T-cell (primary cell): ENCODE measurements at regions not wholly inside any gene's neighbourhood (a gene's known extent, or its start where the extent isn't known, plus 50 kb on each side); places are given as distances from the start of the nearest gene placed in this dataset.

ENCODE experiments used
- ATAC-seq, 4 experiments: fragments of 200-7000 bp in 3 of 4; fragments of 150-1000 bp in 1 of 4; cut with Tn5 transposase; replicated peaks in 1 of 4; 1 replicate in 3 of 4; 2 replicates in 1 of 4; pipeline ENCODE4 v1.10.0; 2021; ENCODE audit warnings: moderate library complexity in 3 of 4, mild to moderate bottlenecking in 2 of 4, moderate number of reproducible peaks in 1 of 4
- CTCF ChIA-PET, 2 donors: fragments of 300-600 bp; sonication (Branson Sonifier 250); formaldehyde crosslinking; loops; one replicate each; lab custom pipeline; 2022; ENCODE audit warnings: antibody characterized with exemption in 2 of 2; lab: Charles Lee
- POLR2A ChIA-PET, 2 donors: fragments of 300-600 bp; sonication (Branson Sonifier 250); formaldehyde crosslinking; loops; one replicate each; lab custom pipeline; 2022; ENCODE audit warnings: antibody characterized with exemption in 2 of 2; lab: Charles Lee
- DNase-seq, 35 experiments: peaks; one replicate each; pipeline versions ENCODE4 v3.0.0 to v3.0.0-alpha.2; 2013 to 2023
- H3K27ac ChIP-seq: one replicate; pipeline ENCODE4 v1.5.1; 2013; ENCODE audit warnings: low read length
- H3K27me3 ChIP-seq, 2 experiments: replicated peaks in 1 of 2; 1 replicate in 1 of 2; 2 replicates in 1 of 2; pipeline versions ENCODE4 v1.6.1 to v1.7.0; 2013; ENCODE audit warnings: low read length in 1 of 2, mixed read lengths in 1 of 2; ENCODE audit not compliant: control insufficient read depth in 2 of 2, insufficient read depth in 2 of 2; ENCODE audit errors: extremely low read depth in 1 of 2
- H3K36me3 ChIP-seq, 2 donors: 1 replicate in 1 of 2; 2 replicates in 1 of 2; pipeline versions ENCODE4 v1.6.1 to v1.7.0; 2013; ENCODE audit warnings: low read length in 1 of 2; ENCODE audit not compliant: control insufficient read depth in 2 of 2, insufficient read depth in 1 of 2; ENCODE audit errors: extremely low read depth in 1 of 2
- H3K4me1 ChIP-seq, 2 experiments: 1 replicate in 1 of 2; 2 replicates in 1 of 2; pipeline versions ENCODE4 v1.6.1 to v1.7.0; 2013; ENCODE audit warnings: low read length in 2 of 2, mixed read lengths in 1 of 2; ENCODE audit not compliant: insufficient read depth in 2 of 2, control insufficient read depth in 1 of 2; ENCODE audit errors: extremely low read depth in 1 of 2
- H3K4me3 ChIP-seq, 2 donors: 1 replicate in 1 of 2; 2 replicates in 1 of 2; pipeline versions ENCODE4 v1.5.1 to v1.7.0; 2013; ENCODE audit warnings: mild to moderate bottlenecking in 2 of 2, low read length in 1 of 2, moderate library complexity in 1 of 2; ENCODE audit not compliant: control insufficient read depth in 1 of 2; ENCODE audit errors: extremely low read depth in 1 of 2
- H3K9me3 ChIP-seq: 2 replicates; pipeline ENCODE4 v1.7.0; 2013
- H3K27ac Mint-ChIP-seq, 2 donors: one replicate each; pipeline ENCODE4 v1.8.0; 2020 to 2021; ENCODE audit warnings: mild to moderate bottlenecking in 2 of 2, mixed read lengths in 2 of 2
- H3K27me3 Mint-ChIP-seq, 2 donors: one replicate each; pipeline ENCODE4 v1.8.0; 2021 to 2022; ENCODE audit warnings: mixed read lengths in 2 of 2
- H3K36me3 Mint-ChIP-seq: one replicate; pipeline ENCODE4 v1.8.0; 2021; ENCODE audit warnings: mixed read lengths
- H3K4me1 Mint-ChIP-seq, 3 donors: one replicate each; pipeline ENCODE4 v1.8.0; 2020 to 2022; ENCODE audit warnings: mixed read lengths in 3 of 3, mild to moderate bottlenecking in 1 of 3
- H3K4me3 Mint-ChIP-seq, 3 donors: one replicate each; pipeline ENCODE4 v1.8.0; 2020 to 2022; ENCODE audit warnings: mild to moderate bottlenecking in 3 of 3, mixed read lengths in 3 of 3, moderate library complexity in 3 of 3
- H3K9me3 Mint-ChIP-seq, 3 donors: one replicate each; pipeline ENCODE4 v1.8.0; 2020 to 2022; ENCODE audit warnings: mixed read lengths in 3 of 3
- WGBS: methylation state at CpG from one replicate; pipeline ENCODE4 v1.1.5; 2013; ENCODE audit warnings: missing lambda C conversion rate; ENCODE audit not compliant: insufficient coverage; 5-methylcytosine and 5-hydroxymethylcytosine counted together

- WGBS = 100% methylated on average over 1 of the region's 1 CpG
- no peak overlapping the region for H3K27ac ChIP-seq
- H3K4me3 ChIP-seq = no peak overlapping the region
- POLR2A ChIA-PET = no interaction called here
- CTCF ChIA-PET = no interaction called here
- peaks cover 0 to 4% (median 1%) of the 10 kb centered on the region in 3 donors for H3K9me3 Mint-ChIP-seq
- H3K27me3 Mint-ChIP-seq = no peaks in the 10 kb centered on the region
- H3K27me3 ChIP-seq = no peaks in the 10 kb centered on the region
- no peak for DNase-seq
- H3K36me3 Mint-ChIP-seq = no peaks in the 10 kb centered on the region
- no peak overlapping the region for H3K4me3 Mint-ChIP-seq
- H3K4me1 Mint-ChIP-seq = no peaks in the 10 kb centered on the region
- H3K36me3 ChIP-seq = no peaks in the 10 kb centered on the region
- ATAC-seq = no peak
- H3K9me3 ChIP-seq = no peaks in the 10 kb centered on the region
- no peaks in the 10 kb centered on the region for H3K4me1 ChIP-seq
- H3K27ac Mint-ChIP-seq = no peak overlapping the region
These were observed 69.4 kb downstream of the SCG2 start for GRCh38 chr2:223532712-223533111.

- POLR2A ChIA-PET = no interaction called here
- no peak overlapping the region for H3K27ac Mint-ChIP-seq
- Histone ChIP-seq H3K9me3 (no peaks in the 10 kb centered on the region), H3K4me3 (no peak overlapping the region), H3K27ac (no peak overlapping the region), H3K4me1 (no peaks in the 10 kb centered on the region), H3K36me3 (no peaks in the 10 kb centered on the region), H3K27me3 (no peaks in the 10 kb centered on the region)
- WGBS = 32% methylated on average over 2 of the region's 2 CpGs
- H3K27me3 Mint-ChIP-seq = peaks cover 0 to 7% of the 10 kb centered on the region in 2 donors
- no peaks in the 10 kb centered on the region for H3K4me1 Mint-ChIP-seq
- ATAC-seq (no peak), DNase-seq (no peak)
- CTCF ChIA-PET = no interaction called here
- no peaks in the 10 kb centered on the region for H3K36me3 Mint-ChIP-seq
- peaks cover 0 to 4% (median 0%) of the 10 kb centered on the region in 3 donors for H3K9me3 Mint-ChIP-seq
- H3K4me3 Mint-ChIP-seq = no peak overlapping the region
These were observed 65.6 kb downstream of the SCG2 start for GRCh38 chr2:223536546-223536945.

- WGBS = no CpG with 5 or more reads among the region's 1 CpG
- Histone ChIP-seq H3K9me3 (no peaks in the 10 kb centered on the region), H3K4me3 (no peak overlapping the region), H3K36me3 (no peaks in the 10 kb centered on the region), H3K27me3 (no peaks in the 10 kb centered on the region), H3K27ac (no peak overlapping the region), H3K4me1 (no peaks in the 10 kb centered on the region)
- no peak for DNase-seq
- ATAC-seq = no peak
- CTCF ChIA-PET = no interaction called here
- no peaks in the 10 kb centered on the region for H3K36me3 Mint-ChIP-seq
- no peak overlapping the region for H3K27ac Mint-ChIP-seq
- peaks cover 0 to 7% of the 10 kb centered on the region in 2 donors for H3K27me3 Mint-ChIP-seq
- no peak overlapping the region for H3K4me3 Mint-ChIP-seq
- peaks cover 0 to 4% (median 0%) of the 10 kb centered on the region in 3 donors for H3K9me3 Mint-ChIP-seq
- no peaks in the 10 kb centered on the region for H3K4me1 Mint-ChIP-seq
- POLR2A ChIA-PET = no interaction called here
These were observed 65.0 kb downstream of the SCG2 start for GRCh38 chr2:223537115-223537514.

GRCh38 chr2:223537651-223538601, 64.2 kb downstream of the SCG2 start:
- no peak for DNase-seq
- WGBS = 50% methylated on average over 1 of the region's 5 CpGs
- H3K4me3 Mint-ChIP-seq = no peak overlapping the region
- Histone ChIP-seq H3K36me3 (no peaks in the 10 kb centered on the region), H3K27ac (no peak overlapping the region), H3K4me3 (no peak overlapping the region), H3K27me3 (no peaks in the 10 kb centered on the region), H3K9me3 (no peaks in the 10 kb centered on the region), H3K4me1 (no peaks in the 10 kb centered on the region)
- no peaks in the 10 kb centered on the region for H3K4me1 Mint-ChIP-seq
- no peak overlapping the region for H3K27ac Mint-ChIP-seq
- ChIA-PET CTCF (no interaction called here), POLR2A (no interaction called here)
- H3K9me3 Mint-ChIP-seq = no peaks in the 10 kb centered on the region
- peaks cover 0 to 7% of the 10 kb centered on the region in 2 donors for H3K27me3 Mint-ChIP-seq
- ATAC-seq = no peak
- H3K36me3 Mint-ChIP-seq = no peaks in the 10 kb centered on the region

GRCh38 chr2:223538920-223539440, 63.2 kb downstream of the SCG2 start:
- Mint-ChIP-seq H3K9me3 (no peaks in the 10 kb centered on the region), H3K4me3 (no peak overlapping the region), H3K27me3 (peaks cover 0 to 7% of the 10 kb centered on the region in 2 donors), H3K4me1 (no peaks in the 10 kb centered on the region), H3K36me3 (no peaks in the 10 kb centered on the region), H3K27ac (no peak overlapping the region)
- Histone ChIP-seq H3K4me3 (no peak overlapping the region), H3K4me1 (no peaks in the 10 kb centered on the region), H3K36me3 (no peaks in the 10 kb centered on the region), H3K27ac (no peak overlapping the region), H3K27me3 (no peaks in the 10 kb centered on the region), H3K9me3 (no peaks in the 10 kb centered on the region)
- CTCF ChIA-PET = no interaction called here
- DNase-seq (no peak), ATAC-seq (no peak)
- POLR2A ChIA-PET = no interaction called here
- 80% methylated on average over 3 of the region's 8 CpGs for WGBS

GRCh38 chr2:223541546-223541945, 60.6 kb downstream of the SCG2 start:
- H3K9me3 Mint-ChIP-seq = no peaks in the 10 kb centered on the region
- Histone ChIP-seq H3K27me3 (no peaks in the 10 kb centered on the region), H3K36me3 (no peaks in the 10 kb centered on the region), H3K27ac (no peak overlapping the region), H3K9me3 (no peaks in the 10 kb centered on the region), H3K4me3 (no peak overlapping the region), H3K4me1 (no peaks in the 10 kb centered on the region)
- H3K4me3 Mint-ChIP-seq = no peak overlapping the region
- CTCF ChIA-PET = no interaction called here
- H3K27me3 Mint-ChIP-seq = peaks cover 0 to 7% of the 10 kb centered on the region in 2 donors
- POLR2A ChIA-PET = no interaction called here
- H3K4me1 Mint-ChIP-seq = no peaks in the 10 kb centered on the region
- no CpG with 5 or more reads among the region's 2 CpGs for WGBS
- H3K27ac Mint-ChIP-seq = no peak overlapping the region
- ATAC-seq (no peak), DNase-seq (no peak)
- H3K36me3 Mint-ChIP-seq = no peaks in the 10 kb centered on the region
